DOHH2 (cell line): ENCODE measurements at regions not wholly inside any gene's neighbourhood (a gene's known extent, or its start where the extent isn't known, plus 50 kb on each side); places are given as distances from the start of the nearest gene placed in this dataset.

Experiments
- CTCF ChIP-seq: fragments of 200-600 bp; sonication (generic); IDR thresholded peaks from one replicate; pipeline ENCODE4 v1.5.1; 2014; ENCODE audit warnings: antibody characterized with exemption, mild to moderate bottlenecking, low read depth, low read length; ENCODE audit not compliant: poor library complexity, severe bottlenecking
- EZH2phosphoT487 ChIP-seq: fragments of 200-600 bp; sonication (generic); IDR thresholded peaks from 2 replicates; pipeline ENCODE4 v1.6.1; 2017; ENCODE audit warnings: borderline replicate concordance, mild to moderate bottlenecking, antibody characterized with exemption, low read length, moderate library complexity, mixed read lengths

- no peak for TF ChIP-seq CTCF
- TF ChIP-seq EZH2phosphoT487: no peak
These were observed 53.4 kb upstream of the OLFM1 start for GRCh38 chr9:135034106-135034505.
